ENCODE measurements at regions not wholly inside any gene's neighbourhood (a gene's known extent, or its start where the extent isn't known, plus 50 kb on each side); places are given as distances from the start of the nearest gene placed in this dataset.

GRCh38 chr11:116413301-116414242 lies 359.2 kb downstream of the BUD13 start:
- no peaks in the 10 kb centered on the region for H3K36me3 Mint-ChIP-seq
- H3K27ac Mint-ChIP-seq: no peak overlapping the region
- Histone ChIP-seq H3K4me1 (ENCODE audit: control insufficient read depth, insufficient read depth, low read length) (no peaks in the 10 kb centered on the region), H3K27me3 (ENCODE audit: control insufficient read depth, insufficient read depth, low read length) (no peaks in the 10 kb centered on the region), H3K4me3 (ENCODE audit: low read length) (no peak overlapping the region), H3K9me3 (ENCODE audit: control insufficient read depth, insufficient read depth, low read length) (no peaks in the 10 kb centered on the region), H3K27ac (ENCODE audit: low read length) (no peak overlapping the region), H3K36me3 (ENCODE audit: control insufficient read depth, insufficient read depth, low read length) (no peaks in the 10 kb centered on the region)
- H3K4me1 Mint-ChIP-seq: no peaks in the 10 kb centered on the region
- no peak for DNase-seq
- WGBS (ENCODE audit: insufficient coverage): 100% methylated on average over 1 of the region's 2 CpGs
- intact Hi-C loops (cut with micrococcal nuclease): no loop called here
- H3K9me3 Mint-ChIP-seq: no peaks in the 10 kb centered on the region
- TF ChIP-seq CTCF (IDR thresholded peaks at IDR 0.05): no peak
- ATAC-seq: no peak
- no peak overlapping the region for H3K4me3 Mint-ChIP-seq
- peaks cover 6 to 14% of the 10 kb centered on the region in 2 donors for H3K27me3 Mint-ChIP-seq (ENCODE audit: low read depth in 2 of 2)

- intact Hi-C loops (cut with micrococcal nuclease): no loop called here
- H3K27me3 Mint-ChIP-seq (ENCODE audit: low read depth in 2 of 2): peaks cover 6 to 10% of the 10 kb centered on the region in 2 donors
- no peaks in the 10 kb centered on the region for H3K9me3 Mint-ChIP-seq
- Histone ChIP-seq H3K36me3 (ENCODE audit: control insufficient read depth, insufficient read depth, low read length) (no peaks in the 10 kb centered on the region), H3K4me3 (ENCODE audit: low read length) (no peak overlapping the region), H3K4me1 (ENCODE audit: control insufficient read depth, insufficient read depth, low read length) (no peaks in the 10 kb centered on the region), H3K9me3 (ENCODE audit: control insufficient read depth, insufficient read depth, low read length) (no peaks in the 10 kb centered on the region), H3K27me3 (ENCODE audit: control insufficient read depth, insufficient read depth, low read length) (no peaks in the 10 kb centered on the region), H3K27ac (ENCODE audit: low read length) (no peak overlapping the region)
- ATAC-seq (no peak), DNase-seq (no peak)
- WGBS (ENCODE audit: insufficient coverage): 84% methylated on average over 6 of the region's 6 CpGs
- no peaks in the 10 kb centered on the region for H3K4me1 Mint-ChIP-seq
- H3K27ac Mint-ChIP-seq: no peak overlapping the region
- H3K4me3 Mint-ChIP-seq: no peak overlapping the region
- H3K36me3 Mint-ChIP-seq: no peaks in the 10 kb centered on the region
- TF ChIP-seq CTCF (IDR thresholded peaks at IDR 0.05): no peak
Observed at GRCh38 chr11:116412118-116412889, 360.5 kb downstream of the BUD13 start.

- H3K9me3 Mint-ChIP-seq: no peaks in the 10 kb centered on the region
- DNase-seq (no peak), ATAC-seq (no peak)
- H3K36me3 Mint-ChIP-seq: no peaks in the 10 kb centered on the region
- Histone ChIP-seq H3K36me3 (ENCODE audit: control insufficient read depth, insufficient read depth, low read length) (no peaks in the 10 kb centered on the region), H3K4me3 (ENCODE audit: low read length) (no peak overlapping the region), H3K27me3 (ENCODE audit: control insufficient read depth, insufficient read depth, low read length) (no peaks in the 10 kb centered on the region), H3K27ac (ENCODE audit: low read length) (no peak overlapping the region), H3K4me1 (ENCODE audit: control insufficient read depth, insufficient read depth, low read length) (no peaks in the 10 kb centered on the region), H3K9me3 (ENCODE audit: control insufficient read depth, insufficient read depth, low read length) (no peaks in the 10 kb centered on the region)
- no peaks in the 10 kb centered on the region for H3K4me1 Mint-ChIP-seq
- no peak overlapping the region for H3K4me3 Mint-ChIP-seq
- TF ChIP-seq CTCF (IDR thresholded peaks at IDR 0.05): no peak
- no peak overlapping the region for H3K27ac Mint-ChIP-seq
- WGBS (ENCODE audit: insufficient coverage): 92% methylated on average over 1 of the region's 4 CpGs
- intact Hi-C loops (cut with micrococcal nuclease): no loop called here
- H3K27me3 Mint-ChIP-seq (ENCODE audit: low read depth in 2 of 2): peaks cover 0 to 3% of the 10 kb centered on the region in 2 donors
Observed at GRCh38 chr11:116409238-116409637, 363.5 kb downstream of the BUD13 start.
